Psoas muscle (tissue), 7 donors: ENCODE measurements at regions not wholly inside any gene's neighbourhood (a gene's known extent, or its start where the extent isn't known, plus 50 kb on each side); places are given as distances from the start of the nearest gene placed in this dataset.

Experiments used
- ATAC-seq, 4 donors: fragments of 200-7000 bp; cut with Tn5 transposase; one replicate each; pipeline ENCODE4 v1.9.1; 2020; ENCODE audit warnings: moderate library complexity in 3 of 4, mild to moderate bottlenecking in 2 of 4
- DNase-seq, 2 donors: peaks; one replicate each; pipeline ENCODE4 v3.0.0-alpha.2; 2020
- H3K27ac ChIP-seq: fragments of 200-600 bp; one replicate; pipeline ENCODE4 v1.8.0; 2022
- H3K27me3 ChIP-seq, 3 donors: fragments of 200-600 bp in 1 of 3; one replicate each; pipeline versions ENCODE4 v1.6.1 to v1.8.0; 2013 to 2022; ENCODE audit warnings: low read length in 2 of 3, mild to moderate bottlenecking in 2 of 3, moderate library complexity in 1 of 3; ENCODE audit not compliant: insufficient read depth in 3 of 3
- H3K36me3 ChIP-seq, 2 donors: fragments of 200-600 bp in 1 of 2; one replicate each; pipeline versions ENCODE4 v1.6.1 to v1.8.0; 2013 to 2022; ENCODE audit warnings: low read depth in 1 of 2, mild to moderate bottlenecking in 1 of 2, moderate library complexity in 1 of 2; ENCODE audit not compliant: insufficient read depth in 1 of 2
- H3K4me1 ChIP-seq: fragments of 200-600 bp; one replicate; pipeline ENCODE4 v1.8.0; 2022
- H3K4me3 ChIP-seq: fragments of 200-600 bp; one replicate; pipeline ENCODE4 v1.8.0; 2022; ENCODE audit warnings: mild to moderate bottlenecking
- H3K9me3 ChIP-seq: fragments of 200-600 bp; one replicate; pipeline ENCODE4 v1.8.0; 2022
- WGBS, 3 donors: extraction: QIAGEN DNeasy Blood & Tissue Kit; methylation state at CpG; one replicate each; pipeline versions ENCODE4 v1.1.6 to v1.1.7; 2013; 5-methylcytosine and 5-hydroxymethylcytosine counted together
- intact Hi-C, 2 donors: fragments of 100-400 bp; cut with DNase I; formaldehyde crosslinking; loops; one replicate each; pipeline versions ENCODE4 v1.11.0 to v1.14.2; 2022
- TF ChIP-seq, protein P1 (sequence below): fragments of 200-600 bp; IDR thresholded peaks from one replicate; pipeline ENCODE4 v1.8.0; 2022; ENCODE audit warnings: antibody characterized with exemption
- donor health status: healthy with polysubstance abuse.
- donor health status: DM: no; HTN: no; CAD: no; lungs with moderate emphysema.
- donor health status: Bipolar disorder and iron deficiency.
- donor health status: healthy.
- donor health status: DM: yes; HTN: yes; CAD: no.
- donor health status: DM: no; HTN: no; CAD: no.
- donor health status: DM: yes; HTN: yes; CAD: no.

DNA sequence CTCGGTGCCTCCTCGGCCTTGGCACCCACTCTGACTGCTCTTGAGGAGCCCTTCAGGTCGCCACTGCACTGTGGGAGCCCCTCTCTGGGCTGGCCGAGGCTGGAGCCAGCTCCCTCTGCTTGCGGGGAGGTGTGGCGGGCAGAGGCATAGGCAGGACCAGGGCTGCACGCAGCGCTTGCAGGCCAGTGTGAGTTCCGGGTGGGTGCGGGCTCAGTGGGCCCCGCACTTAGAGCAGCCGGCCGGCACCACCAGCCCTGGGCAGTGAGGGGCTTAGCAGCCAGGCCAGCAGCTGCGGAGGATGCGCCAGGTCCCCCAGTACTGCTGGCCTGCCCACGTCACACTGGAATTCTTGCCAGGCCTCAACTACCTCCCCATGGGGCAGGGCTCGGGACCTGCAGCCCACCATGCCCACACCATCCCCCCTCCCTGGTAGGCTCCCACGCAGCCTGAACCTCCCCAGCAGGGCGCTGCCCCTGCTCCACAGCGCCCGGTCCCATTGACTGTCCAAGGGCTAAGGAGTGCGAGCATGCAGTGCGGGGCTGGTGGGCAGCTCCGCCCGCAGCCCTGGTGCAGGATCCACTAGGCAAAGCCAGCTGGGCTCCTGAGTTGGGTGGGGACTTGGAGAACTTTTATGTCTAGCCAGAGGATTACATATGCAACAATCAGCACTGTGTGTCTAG, 602.9 kb upstream of the ST8SIA4 start:
- H3K4me3 ChIP-seq, result no peak overlapping the region
- intact Hi-C loops, result no loop called here
- H3K36me3 ChIP-seq, result no peaks in the 10 kb centered on the region
- WGBS, 3 donors, result 90 to 92% (median 91%) methylated on average over 25 of the region's 25 CpGs
- no peaks in the 10 kb centered on the region for H3K4me1 ChIP-seq
- TF ChIP-seq, protein P1, sequence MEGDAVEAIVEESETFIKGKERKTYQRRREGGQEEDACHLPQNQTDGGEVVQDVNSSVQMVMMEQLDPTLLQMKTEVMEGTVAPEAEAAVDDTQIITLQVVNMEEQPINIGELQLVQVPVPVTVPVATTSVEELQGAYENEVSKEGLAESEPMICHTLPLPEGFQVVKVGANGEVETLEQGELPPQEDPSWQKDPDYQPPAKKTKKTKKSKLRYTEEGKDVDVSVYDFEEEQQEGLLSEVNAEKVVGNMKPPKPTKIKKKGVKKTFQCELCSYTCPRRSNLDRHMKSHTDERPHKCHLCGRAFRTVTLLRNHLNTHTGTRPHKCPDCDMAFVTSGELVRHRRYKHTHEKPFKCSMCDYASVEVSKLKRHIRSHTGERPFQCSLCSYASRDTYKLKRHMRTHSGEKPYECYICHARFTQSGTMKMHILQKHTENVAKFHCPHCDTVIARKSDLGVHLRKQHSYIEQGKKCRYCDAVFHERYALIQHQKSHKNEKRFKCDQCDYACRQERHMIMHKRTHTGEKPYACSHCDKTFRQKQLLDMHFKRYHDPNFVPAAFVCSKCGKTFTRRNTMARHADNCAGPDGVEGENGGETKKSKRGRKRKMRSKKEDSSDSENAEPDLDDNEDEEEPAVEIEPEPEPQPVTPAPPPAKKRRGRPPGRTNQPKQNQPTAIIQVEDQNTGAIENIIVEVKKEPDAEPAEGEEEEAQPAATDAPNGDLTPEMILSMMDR, result no peak
- H3K9me3 ChIP-seq, result no peaks in the 10 kb centered on the region
- H3K27me3 ChIP-seq, result no peaks in the 10 kb centered on the region
- no peak for ATAC-seq
- H3K27ac ChIP-seq, result no peak overlapping the region
- DNase-seq, result no peak

DNA sequence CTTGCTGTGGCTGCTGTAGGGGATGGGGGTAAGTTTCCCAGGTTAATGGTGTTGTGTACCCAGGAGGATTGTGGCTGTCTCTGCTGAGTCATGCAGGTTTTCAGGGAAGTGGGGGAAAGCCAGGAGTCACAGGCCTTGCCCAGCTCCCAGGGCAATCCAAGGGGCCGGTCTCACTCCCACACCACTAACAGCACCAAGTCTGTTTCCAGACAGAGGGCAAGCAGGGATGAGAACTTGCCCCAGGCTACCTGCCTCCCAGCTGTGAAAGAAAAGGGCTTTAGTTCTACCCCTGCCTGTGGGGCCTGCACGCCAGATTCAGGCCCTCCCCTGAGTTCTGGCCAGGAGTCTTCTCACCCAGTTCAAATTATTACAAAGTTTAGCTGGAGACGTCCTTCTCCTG, 579.8 kb upstream of the ST8SIA4 start:
- ATAC-seq, result no peak
- intact Hi-C loops, result no loop called here
- no peaks in the 10 kb centered on the region for H3K9me3 ChIP-seq

DNA sequence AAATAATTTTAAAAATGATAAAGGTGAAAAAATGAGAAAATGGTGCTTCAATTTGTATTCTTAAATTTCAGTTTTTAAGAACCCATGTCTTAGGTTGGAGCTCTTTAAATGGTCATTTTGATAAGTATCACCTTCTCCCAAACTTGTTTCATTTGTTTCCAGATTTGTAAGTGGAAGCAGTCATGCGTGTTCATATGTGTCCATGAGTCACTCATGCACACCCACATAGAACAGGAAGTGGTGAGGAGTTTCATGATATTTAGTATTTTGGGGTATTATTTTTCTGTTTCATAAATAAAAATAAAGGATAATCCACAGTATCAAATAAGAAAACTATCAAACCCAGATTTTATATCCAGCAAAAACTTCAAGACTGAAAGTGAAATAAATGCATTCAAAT, 570.4 kb upstream of the ST8SIA4 start:
- no peaks in the 10 kb centered on the region for H3K9me3 ChIP-seq
- no peak overlapping the region for H3K4me3 ChIP-seq
- intact Hi-C loops, result no loop called here
- no peaks in the 10 kb centered on the region for H3K4me1 ChIP-seq
- no peak for ATAC-seq
- whole genome bisulfite sequencing, 3 donors, result 77 to 89% (median 87%) methylated on average over 1 of the region's 1 CpG
- H3K27me3 ChIP-seq, result no peaks in the 10 kb centered on the region
- TF ChIP-seq, protein P1, result no peak
- DNase-seq, result no peak
- no peak overlapping the region for H3K27ac ChIP-seq
- no peaks in the 10 kb centered on the region for H3K36me3 ChIP-seq

More for the DNA sequence above, 579.8 kb upstream of the ST8SIA4 start:
- no peak overlapping the region for H3K27ac ChIP-seq
- no peaks in the 10 kb centered on the region for H3K4me1 ChIP-seq
- TF ChIP-seq, protein P1, result no peak
- no peak overlapping the region for H3K4me3 ChIP-seq
- H3K27me3 ChIP-seq, result no peaks in the 10 kb centered on the region
- no peaks in the 10 kb centered on the region for H3K36me3 ChIP-seq
- WGBS, 3 donors, result 59 to 70% (median 60%) methylated on average over 3 of the region's 3 CpGs
- no peak for DNase-seq

DNA sequence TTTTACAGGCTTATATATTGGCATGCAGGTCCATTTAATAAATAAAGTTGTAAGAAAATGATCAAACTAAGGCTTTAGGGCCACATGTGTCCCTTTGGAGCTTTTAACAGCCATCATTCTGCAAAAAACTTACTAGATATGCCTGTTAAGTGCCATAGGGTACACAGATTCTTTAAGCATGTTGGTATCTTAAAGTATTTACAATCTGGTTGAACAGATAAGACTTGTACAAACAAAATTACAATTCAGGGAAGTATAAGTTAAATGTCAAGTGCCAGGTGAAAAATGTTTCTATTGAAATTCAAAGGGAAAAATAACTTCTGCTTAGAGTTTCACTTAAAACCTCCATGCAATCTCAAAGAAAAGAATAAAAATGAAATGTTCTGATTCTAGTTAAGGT, 558.4 kb upstream of the ST8SIA4 start:
- no peak for DNase-seq
- TF ChIP-seq, protein P1, result no peak
- Histone ChIP-seq H3K9me3 (no peaks in the 10 kb centered on the region), H3K4me3 (no peak overlapping the region), H3K4me1 (no peaks in the 10 kb centered on the region), H3K27me3 (no peaks in the 10 kb centered on the region), H3K27ac (no peak overlapping the region), H3K36me3 (no peaks in the 10 kb centered on the region)
- intact Hi-C loops, result no loop called here
- ATAC-seq, result no peak

DNA sequence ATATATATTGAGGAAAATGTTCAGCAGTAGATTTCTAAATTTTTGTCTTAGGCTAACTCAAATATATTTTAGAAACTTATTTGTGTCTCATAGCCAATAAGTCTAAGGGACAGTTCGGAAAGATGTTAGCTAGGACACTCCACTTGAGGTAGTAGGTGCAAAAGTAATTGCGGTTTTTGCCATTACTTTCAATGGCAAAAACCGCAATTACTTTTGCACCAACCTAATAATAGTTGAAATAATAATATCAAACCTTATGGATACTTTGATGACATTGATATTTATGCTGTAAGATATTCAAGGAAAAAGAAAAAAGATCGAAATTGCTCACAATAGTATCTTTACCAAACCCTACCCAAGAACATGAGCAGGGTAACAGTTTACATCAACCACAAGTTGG, 555.5 kb upstream of the ST8SIA4 start:
- H3K27me3 ChIP-seq, result no peaks in the 10 kb centered on the region
- H3K9me3 ChIP-seq, result no peaks in the 10 kb centered on the region
- H3K4me1 ChIP-seq, result no peaks in the 10 kb centered on the region
- TF ChIP-seq, protein P1, result no peak
- no peak overlapping the region for H3K27ac ChIP-seq
- DNase-seq (no peak), ATAC-seq (no peak)
- intact Hi-C loops, result no loop called here
- WGBS, 3 donors, result 68 to 77% (median 69%) methylated on average over 4 of the region's 4 CpGs
- H3K36me3 ChIP-seq, result no peaks in the 10 kb centered on the region
- H3K4me3 ChIP-seq, result no peak overlapping the region
